ENCODE measurements at regions not wholly inside any gene's neighbourhood (a gene's known extent, or its start where the extent isn't known, plus 50 kb on each side); places are given as distances from the start of the nearest gene placed in this dataset.

DNA sequence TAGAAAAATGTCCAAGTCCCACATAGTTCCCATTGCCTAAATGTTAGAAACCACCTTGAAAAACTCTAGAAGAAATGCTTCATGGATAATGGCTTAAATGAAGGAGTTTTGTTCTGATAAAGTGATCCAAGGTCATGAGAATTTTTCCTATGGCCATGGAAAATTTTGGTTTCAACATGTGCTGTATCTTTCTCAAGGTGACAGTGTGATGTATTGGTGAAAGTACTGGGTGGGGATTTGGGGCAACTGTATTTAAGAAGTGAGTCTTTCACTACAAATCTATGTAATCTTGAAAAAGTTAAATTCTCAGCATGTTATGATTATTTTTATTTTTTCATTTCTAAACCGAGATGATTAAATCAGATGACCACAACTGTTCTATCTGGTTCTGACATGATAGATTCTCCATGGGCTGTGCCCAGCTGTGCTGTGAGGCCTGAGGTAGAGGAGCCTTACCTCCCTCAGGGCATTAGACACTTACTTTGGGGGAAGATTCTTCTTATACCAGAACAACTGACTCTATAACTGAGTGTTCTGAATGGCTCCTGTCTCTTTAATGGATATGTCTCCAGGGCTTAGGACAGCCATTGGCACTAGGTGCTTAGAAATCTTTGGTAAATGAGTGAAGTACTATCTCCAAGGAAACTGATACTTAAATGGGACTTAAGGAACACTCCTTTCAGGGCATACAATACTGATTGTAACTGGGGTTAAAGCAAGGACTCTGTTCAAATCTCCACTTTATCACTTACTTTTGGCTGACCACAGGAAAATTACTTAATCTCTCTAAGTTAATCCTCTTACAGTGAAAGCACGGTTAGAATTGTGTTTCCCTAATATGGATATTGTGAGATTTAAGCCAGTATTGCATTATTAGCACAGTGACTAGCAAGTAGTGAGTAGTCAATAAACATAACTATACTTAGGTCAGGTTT lies 397.4 kb upstream of the MEF2C start:
- no peak overlapping the region for H2BK5ac ChIP-seq (ENCODE audit: low read depth, low read length, poor library complexity, severe bottlenecking)
- H3K23ac ChIP-seq (ENCODE audit: low read depth, low read length), result no peak overlapping the region
- H2BK15ac ChIP-seq (ENCODE audit: low read depth, low read length), result no peak overlapping the region
- no peak overlapping the region for H2BK20ac ChIP-seq (ENCODE audit: low read depth, low read length)
- H3K27ac ChIP-seq (ENCODE audit: insufficient read depth, low read length), result no peak overlapping the region
- H3K9ac ChIP-seq (ENCODE audit: low read depth, low read length), result no peak overlapping the region
- no peak overlapping the region for H2BK120ac ChIP-seq (ENCODE audit: low read depth, low read length)
- no peaks in the 10 kb centered on the region for H3K36me3 ChIP-seq (ENCODE audit: control insufficient read depth, insufficient read depth, low read length)
- ChIA-PET POLR2A (ENCODE audit: unreplicated experiment) (no interaction called here), CTCF (no interaction called here)
- no peaks in the 10 kb centered on the region for H3K79me1 ChIP-seq (ENCODE audit: low read depth in 1 of 2, low read length in 2 of 2)
- H3K4ac ChIP-seq (ENCODE audit: low read depth, low read length), result no peak overlapping the region
- no peaks in the 10 kb centered on the region for H3K27me3 ChIP-seq (ENCODE audit: control insufficient read depth, insufficient read depth, low read length)
- H3K9me3 ChIP-seq (ENCODE audit: control insufficient read depth, insufficient read depth, low read length), result no peaks in the 10 kb centered on the region
- in situ Hi-C loops (cut with MboI; ENCODE audit: low sequenced_read_pairs), result no loop called here
- WGBS, 2 experiments (ENCODE audit: extremely low coverage in 2 of 2, insufficient read length in 1 of 2), result no CpG with 5 or more reads among the region's 2 CpGs
- H3K18ac ChIP-seq (ENCODE audit: low read depth, low read length), result no peak overlapping the region
- H4K20me1 ChIP-seq (ENCODE audit: insufficient read depth, low read length), result no peaks in the 10 kb centered on the region
- no peak overlapping the region for H4K91ac ChIP-seq (ENCODE audit: insufficient read depth, low read depth, low read length)
- intact Hi-C loops (cut with micrococcal nuclease), result no loop called here
- ATAC-seq (ENCODE audit: low read depth) (no peak), DNase-seq (no peak)
- no peak overlapping the region for H2AK9ac ChIP-seq (replicated peaks; ENCODE audit: low read depth, low read length, poor library complexity)
- BruUV-seq (replicated peaks), result no TSS peak
- peaks cover 7% of the 10 kb centered on the region; the same call in 1 of the 2 replicates for H3K4me1 ChIP-seq (ENCODE audit: control insufficient read depth, insufficient read depth, low read length)
- dilution Hi-C loops (cut with HindIII; ENCODE audit: low sequenced_read_pairs, unreplicated experiment), result no loop called here
- H2AFZ ChIP-seq (replicated peaks; ENCODE audit: low read length, poor library complexity), result no peak overlapping the region
- H3K4me2 ChIP-seq (ENCODE audit: low read depth, low read length), result no peak overlapping the region
- no peak overlapping the region for H3K56ac ChIP-seq (ENCODE audit: extremely low read depth, insufficient read depth, low read length)
- H4K8ac ChIP-seq (ENCODE audit: low read depth in 2 of 2, low read length in 2 of 2), result no peak overlapping the region
- no peak overlapping the region for H3K4me3 ChIP-seq (ENCODE audit: insufficient read depth, low read depth, low read length)
- H2AK5ac ChIP-seq (ENCODE audit: low read depth, low read length), result no peak overlapping the region
- H4K5ac ChIP-seq (ENCODE audit: low read depth, low read length), result no peak overlapping the region
- no peak overlapping the region for H3K14ac ChIP-seq (replicated peaks; ENCODE audit: low read depth, low read length)
- no peaks in the 10 kb centered on the region; the same call in 1 of the 2 replicates for H3K9me1 ChIP-seq (ENCODE audit: insufficient read depth, low read length)
- TF ChIP-seq MAZ (IDR thresholded peaks at IDR 0.05; ENCODE audit: borderline replicate concordance, low read depth, low read length), result no peak
- no peak for TF ChIP-seq SMC3 (IDR thresholded peaks at IDR 0.05; ENCODE audit: low read depth, low read length)
- TF ChIP-seq, protein P1, sequence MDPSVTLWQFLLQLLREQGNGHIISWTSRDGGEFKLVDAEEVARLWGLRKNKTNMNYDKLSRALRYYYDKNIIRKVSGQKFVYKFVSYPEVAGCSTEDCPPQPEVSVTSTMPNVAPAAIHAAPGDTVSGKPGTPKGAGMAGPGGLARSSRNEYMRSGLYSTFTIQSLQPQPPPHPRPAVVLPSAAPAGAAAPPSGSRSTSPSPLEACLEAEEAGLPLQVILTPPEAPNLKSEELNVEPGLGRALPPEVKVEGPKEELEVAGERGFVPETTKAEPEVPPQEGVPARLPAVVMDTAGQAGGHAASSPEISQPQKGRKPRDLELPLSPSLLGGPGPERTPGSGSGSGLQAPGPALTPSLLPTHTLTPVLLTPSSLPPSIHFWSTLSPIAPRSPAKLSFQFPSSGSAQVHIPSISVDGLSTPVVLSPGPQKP (IDR thresholded peaks at IDR 0.05; ENCODE audit: borderline replicate concordance, low read depth, low read length), result no peak
- no peak for TF ChIP-seq CEBPB (IDR thresholded peaks at IDR 0.05; ENCODE audit: low read depth, low read length)
- no peak for TF ChIP-seq MAFK (IDR thresholded peaks at IDR 0.05; ENCODE audit: low read depth, low read length)
- TF ChIP-seq FOS (IDR thresholded peaks at IDR 0.05; ENCODE audit: low read depth, low read length), result no peak
- no peak for TF ChIP-seq CHD1 (IDR thresholded peaks at IDR 0.05; ENCODE audit: low read depth, low read length)
- no peak for TF ChIP-seq RAD21 (IDR thresholded peaks at IDR 0.05; ENCODE audit: low read length)
- TF ChIP-seq, protein P2, sequence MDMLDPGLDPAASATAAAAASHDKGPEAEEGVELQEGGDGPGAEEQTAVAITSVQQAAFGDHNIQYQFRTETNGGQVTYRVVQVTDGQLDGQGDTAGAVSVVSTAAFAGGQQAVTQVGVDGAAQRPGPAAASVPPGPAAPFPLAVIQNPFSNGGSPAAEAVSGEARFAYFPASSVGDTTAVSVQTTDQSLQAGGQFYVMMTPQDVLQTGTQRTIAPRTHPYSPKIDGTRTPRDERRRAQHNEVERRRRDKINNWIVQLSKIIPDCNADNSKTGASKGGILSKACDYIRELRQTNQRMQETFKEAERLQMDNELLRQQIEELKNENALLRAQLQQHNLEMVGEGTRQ (IDR thresholded peaks at IDR 0.05; ENCODE audit: low read depth, low read length), result no peak
- TF ChIP-seq NFE2L2 (IDR thresholded peaks at IDR 0.05; ENCODE audit: low read depth, low read length), result no peak
- no peak for TF ChIP-seq RFX5 (IDR thresholded peaks at IDR 0.05; ENCODE audit: low read depth, low read length)
- TF ChIP-seq POLR2A (IDR thresholded peaks at IDR 0.05; ENCODE audit: low read depth, low read length), result no peak
- no peak for TF ChIP-seq BHLHE40 (IDR thresholded peaks at IDR 0.05; ENCODE audit: low read depth, low read length)
- TF ChIP-seq RCOR1 (IDR thresholded peaks at IDR 0.05; ENCODE audit: insufficient replicate concordance, low read length), result no peak
- TF ChIP-seq MXI1 (IDR thresholded peaks at IDR 0.05; ENCODE audit: borderline replicate concordance, low read depth, low read length), result no peak
